GM21723 (cell line): ENCODE measurements at regions not wholly inside any gene's neighbourhood (a gene's known extent, or its start where the extent isn't known, plus 50 kb on each side); places are given as distances from the start of the nearest gene placed in this dataset.

Experiments used
- ATAC-seq: cut with Tn5 transposase; IDR thresholded peaks from one replicate; pipeline ENCODE4 v1.9.1; 2021; ENCODE audit warnings: mild to moderate bottlenecking, moderate library complexity; ENCODE audit not compliant: unreplicated experiment

DNA sequence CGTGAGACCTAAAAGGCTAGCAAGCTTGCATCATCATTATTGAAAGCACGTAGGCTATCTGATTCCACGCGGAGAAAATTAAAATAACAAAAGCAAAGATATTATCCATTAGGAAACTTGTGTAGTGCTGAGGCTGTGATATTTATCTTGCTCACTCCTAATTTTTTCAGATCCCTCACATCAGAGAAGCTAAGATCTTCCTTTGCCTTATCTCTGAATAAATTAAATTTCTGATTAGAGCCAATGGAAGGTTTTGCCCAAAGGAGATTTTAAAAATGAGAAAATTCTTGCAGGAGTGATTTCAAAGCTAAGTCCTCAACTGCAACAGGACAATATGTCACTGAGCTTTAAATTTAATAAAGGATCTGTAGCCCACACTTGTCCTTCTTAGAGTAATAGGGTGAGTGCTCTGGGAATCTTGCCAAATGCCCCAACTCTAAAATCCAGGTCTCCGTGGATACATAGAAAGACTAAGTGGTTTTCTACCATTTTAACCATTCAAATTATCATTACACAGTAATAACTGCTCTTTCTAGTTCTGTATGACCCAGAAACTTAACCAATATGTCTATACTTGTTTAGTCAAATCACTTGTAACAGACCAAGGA lies 295.0 kb downstream of the CAAP1 start:
- no peak for ATAC-seq

DNA sequence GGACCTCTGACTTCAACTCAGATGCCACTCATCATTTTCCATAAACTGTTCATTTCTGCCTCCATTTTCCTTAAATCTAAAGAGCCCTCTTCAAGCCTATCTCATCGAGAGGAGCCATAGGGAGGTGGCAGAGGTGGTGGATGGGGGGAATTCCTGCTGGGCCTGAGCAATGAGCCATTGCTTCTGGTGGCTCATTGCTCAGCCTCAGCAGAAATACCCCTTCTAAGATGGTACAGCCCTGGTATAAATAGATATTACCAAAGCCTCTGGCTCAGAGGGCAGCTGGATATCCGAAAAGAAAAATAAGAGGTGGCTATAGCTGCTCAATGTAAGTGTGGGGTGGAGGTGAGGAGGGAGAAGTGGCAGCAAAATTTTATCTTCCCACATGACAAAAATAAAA lies 313.5 kb downstream of the CAAP1 start:
- no peak for ATAC-seq

DNA sequence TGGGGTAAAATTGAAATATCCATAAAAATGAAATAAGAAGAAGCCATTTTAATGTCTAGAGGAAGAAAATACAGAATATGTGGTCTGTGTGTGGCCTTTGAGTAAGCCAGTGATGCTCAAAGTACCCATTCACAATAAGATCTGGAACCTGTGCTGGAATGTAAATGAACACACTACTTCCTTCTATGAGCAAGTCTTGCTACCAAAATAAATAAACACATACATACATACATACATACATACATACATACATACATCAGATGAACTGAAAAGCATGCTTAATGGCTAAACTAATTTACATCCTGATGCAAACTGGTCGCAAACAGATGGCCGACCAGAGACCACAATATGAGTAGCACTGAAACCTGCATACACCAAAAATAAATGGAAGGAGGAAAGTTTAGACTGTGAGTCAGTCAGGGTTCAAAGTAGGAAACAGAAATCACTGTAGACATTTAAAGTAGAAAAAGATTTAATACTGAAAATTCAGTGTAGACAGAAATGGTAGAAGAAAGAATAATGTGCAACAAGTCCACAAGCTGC lies 317.6 kb downstream of the CAAP1 start:
- ATAC-seq, result no peak

DNA sequence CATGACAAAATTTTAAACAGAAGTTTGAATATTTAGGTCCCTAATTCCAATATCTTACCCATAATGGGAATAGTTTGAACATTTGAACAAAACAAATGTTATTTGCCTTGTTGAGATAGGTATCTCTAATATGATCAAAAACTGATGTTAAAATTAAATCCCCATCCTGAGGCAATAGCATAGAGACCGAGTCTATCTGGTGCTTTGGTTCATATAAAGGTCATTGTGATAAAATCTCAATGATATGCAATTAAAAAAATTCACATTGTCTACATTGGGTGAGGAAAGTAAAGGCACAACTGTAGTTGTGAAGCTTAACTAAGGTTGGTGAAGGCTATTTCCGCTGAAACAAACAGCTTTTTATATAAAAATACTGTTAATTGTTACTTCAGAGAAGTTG lies 318.3 kb downstream of the CAAP1 start:
- ATAC-seq, result no peak

DNA sequence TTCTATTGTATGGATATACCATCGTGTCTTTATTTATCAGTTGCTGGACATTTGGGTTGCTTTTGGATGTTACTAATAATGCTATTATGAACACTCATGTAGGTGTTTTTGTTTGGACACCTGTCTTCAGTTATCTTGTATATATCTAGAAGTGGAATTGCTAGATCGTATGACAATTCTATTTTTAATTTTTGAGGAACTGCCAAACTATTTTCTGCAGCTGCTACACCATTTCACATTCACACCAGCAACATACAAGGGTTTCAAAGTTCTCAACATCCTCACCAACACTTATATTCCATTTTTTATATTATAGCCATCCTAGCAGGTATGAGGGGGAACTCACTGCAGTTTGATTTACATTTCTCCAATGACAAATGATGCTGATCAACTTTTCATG lies 324.6 kb downstream of the CAAP1 start:
- ATAC-seq, result no peak

DNA sequence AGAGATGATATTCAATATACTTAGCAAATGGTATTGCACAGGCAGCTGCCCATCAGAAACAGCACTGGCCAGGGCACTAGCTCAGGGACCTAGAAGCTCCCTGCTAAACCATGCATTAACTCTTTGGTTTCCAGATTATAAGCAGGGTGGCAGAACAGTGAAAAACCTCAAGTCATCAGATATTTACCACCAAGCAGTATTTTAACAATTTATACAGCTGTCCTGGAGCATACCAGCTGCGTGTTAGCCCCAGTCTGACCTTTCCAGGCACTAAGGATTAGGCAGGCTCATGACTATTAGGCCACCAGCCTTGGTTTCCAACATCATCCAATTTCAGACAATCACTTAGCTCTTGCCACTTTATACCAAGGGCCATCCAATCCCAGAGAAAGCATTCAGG lies 326.5 kb downstream of the CAAP1 start:
- no peak for ATAC-seq

DNA sequence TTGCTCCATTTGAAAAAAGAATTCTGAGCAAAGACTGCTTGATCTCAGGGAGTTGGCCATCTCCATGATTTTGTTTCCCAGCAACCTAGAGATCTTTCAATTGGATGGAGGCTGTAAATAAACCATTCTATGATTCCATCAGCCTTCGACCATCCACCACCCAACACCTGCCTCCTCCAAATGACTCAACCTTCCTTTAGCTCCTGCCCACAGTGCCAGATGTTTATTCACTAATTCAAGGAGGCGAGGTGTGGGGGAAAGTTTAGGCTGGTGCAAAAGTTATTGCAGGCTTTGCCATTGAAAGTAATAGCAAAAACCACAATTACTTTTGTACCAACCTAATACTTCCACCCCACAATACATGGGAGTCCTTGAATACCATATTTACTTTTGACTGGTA lies 327.5 kb downstream of the CAAP1 start:
- ATAC-seq, result no peak

DNA sequence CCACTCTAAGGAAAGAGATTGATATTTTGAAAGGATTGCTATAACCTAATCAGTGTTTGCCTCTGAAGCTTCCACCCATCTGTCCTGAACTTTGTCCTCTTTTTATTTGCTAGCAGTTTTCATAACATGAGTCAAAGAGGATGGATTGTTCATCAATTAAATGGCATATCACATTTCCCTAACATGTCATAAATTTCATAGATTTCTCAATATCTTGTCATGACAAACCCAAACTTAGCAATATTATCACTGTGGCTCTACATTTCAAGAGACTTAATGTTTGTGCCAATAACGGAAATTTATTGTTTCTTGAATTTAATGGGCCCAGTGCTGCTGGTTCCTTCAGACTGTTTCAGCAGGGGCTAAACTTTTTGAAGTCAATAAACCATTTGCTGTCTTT lies 330.3 kb downstream of the CAAP1 start:
- no peak for ATAC-seq

DNA sequence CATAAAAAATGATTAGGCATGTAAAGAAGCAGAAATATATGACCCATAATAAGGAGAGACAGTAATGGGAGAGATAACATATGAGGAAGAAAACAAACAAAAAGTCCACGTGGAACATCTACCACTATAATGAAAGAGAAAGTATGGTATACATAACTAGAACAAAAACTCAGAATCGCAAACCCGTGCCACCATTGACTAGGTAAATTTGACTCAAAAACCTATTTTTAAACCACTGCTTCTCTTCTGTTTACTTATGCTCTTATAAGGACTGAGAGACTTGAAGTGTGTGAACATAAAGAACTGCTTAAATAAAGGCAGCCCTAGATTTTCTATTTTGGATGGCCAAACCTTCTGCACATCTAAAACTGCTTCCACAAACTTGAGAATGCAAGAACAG lies 330.7 kb downstream of the CAAP1 start:
- ATAC-seq, result no peak

DNA sequence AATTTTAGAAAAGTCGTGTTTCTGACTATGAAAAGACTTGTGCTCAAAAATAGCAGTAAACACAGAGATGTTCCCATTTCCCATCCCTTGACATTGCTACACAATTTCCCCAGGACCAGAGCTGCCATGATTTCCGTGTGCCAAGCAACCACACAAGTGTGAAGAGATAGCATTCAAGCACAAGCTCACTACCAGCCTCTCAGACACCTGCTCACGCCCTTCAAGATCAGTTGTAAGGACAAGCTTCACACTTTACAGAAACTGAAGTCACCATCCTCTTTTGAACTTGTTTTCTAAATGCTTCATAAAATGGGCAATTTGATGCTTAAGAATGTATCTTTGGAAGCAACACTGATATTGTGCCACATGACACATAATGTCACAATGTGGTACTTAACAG lies 333.1 kb downstream of the CAAP1 start:
- ATAC-seq, result no peak

DNA sequence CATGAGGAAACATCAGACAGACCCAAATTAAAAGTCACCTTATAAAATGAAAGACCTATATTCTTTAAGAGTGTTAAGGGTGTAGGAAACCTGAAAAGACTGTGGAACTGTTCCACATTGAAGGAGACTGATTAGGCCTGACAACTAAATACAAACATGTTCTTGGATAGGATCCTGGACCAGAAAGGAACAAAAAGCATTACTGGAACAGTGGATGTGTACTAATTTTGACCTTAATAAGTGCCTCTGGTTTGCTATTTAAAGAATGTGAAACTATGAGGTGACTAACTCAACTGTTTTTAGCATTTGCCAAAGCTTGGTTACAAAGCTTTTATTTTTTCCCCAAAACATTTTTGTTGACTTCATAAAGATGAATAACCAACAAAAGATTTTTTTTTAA lies 340.6 kb downstream of the CAAP1 start:
- no peak for ATAC-seq

DNA sequence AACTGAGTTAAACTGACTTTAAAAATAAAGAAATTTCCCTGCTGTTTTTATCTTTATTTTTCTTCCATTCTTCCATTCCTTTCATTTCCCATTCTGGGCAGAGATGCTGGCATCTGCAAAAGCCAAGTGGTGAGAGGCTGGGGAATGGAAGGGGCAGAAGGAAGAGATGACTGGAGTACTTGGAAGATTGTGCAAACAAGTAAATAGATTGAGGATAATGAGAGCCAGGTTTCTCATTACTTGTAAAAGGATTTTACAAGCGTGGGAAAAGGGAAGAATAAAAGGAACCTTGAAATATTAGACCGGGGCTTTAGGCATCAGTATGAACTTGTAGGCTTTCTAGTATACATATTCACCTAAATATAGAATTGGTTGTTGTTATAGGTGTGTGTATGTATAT lies 341.2 kb downstream of the CAAP1 start:
- no peak for ATAC-seq

DNA sequence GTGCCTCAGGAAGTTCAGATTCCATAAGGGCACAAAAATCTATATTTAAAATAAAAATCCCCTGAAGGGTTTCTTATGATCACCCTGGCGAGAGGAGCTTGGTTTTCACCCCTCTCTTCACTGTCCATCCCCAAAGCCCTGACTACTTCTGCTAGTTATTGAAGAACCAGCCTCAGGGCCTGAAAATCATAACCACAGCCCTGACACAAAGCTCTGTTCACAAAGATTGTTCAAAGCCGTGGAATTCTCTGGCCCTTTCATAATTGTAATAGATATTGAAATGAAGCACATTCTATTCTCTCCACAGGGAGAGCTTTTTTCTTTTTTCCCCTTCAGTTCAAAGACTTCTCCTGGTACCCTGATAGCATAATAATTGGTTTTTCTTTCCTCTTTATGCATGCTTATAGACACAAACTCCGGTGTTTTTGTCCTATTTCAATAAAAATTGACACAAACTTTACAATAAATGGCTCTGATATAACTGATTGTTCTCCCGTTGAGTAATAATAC lies 343.8 kb downstream of the CAAP1 start:
- ATAC-seq, result no peak

DNA sequence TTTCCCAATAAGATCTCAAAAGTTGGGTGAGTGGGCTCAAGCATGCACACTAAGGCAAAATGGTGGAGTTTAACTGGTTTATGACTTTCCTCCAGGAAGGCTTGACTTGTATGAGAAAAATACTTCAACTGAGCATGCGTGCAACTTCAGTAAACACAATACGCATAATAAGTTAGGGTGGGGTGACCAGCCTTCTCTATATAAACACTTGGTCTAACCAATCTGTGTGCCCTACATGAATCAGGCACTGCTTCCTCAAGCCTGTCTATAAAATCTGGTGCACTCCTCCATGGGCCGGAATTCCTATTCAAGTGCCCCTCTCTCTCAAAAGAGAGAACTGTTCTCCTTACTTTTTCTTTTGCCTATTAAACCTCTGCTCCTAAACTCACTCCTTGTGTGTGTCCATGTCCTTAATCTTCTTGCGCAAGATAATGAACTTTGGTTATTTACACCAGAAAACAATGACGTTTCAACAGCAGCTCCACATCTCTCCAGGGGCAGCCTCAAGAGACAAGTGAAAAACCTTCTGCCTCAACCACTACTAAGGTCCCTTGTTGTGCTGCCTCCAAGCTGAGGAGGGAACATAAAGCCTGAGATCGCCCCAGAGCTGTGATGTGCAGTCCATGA lies 352.6 kb downstream of the CAAP1 start:
- no peak for ATAC-seq

DNA sequence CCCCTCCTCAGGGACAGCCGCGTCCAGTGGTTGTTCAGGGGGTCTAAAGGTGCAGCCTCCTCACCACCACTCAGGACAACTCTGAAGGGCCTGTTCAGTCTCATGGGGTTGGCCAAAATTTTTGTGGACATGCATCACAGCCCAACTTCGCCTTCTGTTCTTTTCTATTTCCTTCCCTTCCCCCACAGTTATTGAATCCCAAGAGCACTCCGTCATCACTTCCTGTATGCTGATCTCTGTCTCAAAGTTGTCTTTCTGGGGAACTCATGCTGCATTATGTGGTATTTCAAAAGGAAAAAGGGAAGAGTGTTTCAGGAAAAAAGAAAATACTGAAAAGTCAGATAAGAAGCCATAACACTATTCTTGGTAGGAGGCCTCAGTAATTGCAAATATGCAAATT lies 355.4 kb downstream of the CAAP1 start:
- ATAC-seq, result no peak

DNA sequence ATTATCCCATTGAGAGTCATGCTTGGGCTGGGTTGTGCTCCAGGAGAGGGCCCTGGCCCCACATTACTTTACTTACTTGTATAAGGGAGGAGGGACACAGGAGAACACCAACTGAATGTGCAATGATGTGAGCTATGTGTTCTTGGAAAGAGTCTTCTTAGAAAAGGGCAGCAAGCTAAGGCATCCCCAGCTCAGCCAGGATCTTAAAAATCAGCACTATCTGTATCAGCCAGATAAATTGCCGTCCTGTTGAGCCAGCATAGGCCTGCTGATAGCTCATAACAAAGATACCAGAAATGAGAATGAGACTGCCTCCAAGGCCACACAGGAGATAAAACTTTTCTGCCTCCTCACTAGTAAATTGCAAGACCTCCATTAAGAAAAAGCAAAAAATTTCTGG lies 357.5 kb downstream of the CAAP1 start:
- ATAC-seq, result no peak

DNA sequence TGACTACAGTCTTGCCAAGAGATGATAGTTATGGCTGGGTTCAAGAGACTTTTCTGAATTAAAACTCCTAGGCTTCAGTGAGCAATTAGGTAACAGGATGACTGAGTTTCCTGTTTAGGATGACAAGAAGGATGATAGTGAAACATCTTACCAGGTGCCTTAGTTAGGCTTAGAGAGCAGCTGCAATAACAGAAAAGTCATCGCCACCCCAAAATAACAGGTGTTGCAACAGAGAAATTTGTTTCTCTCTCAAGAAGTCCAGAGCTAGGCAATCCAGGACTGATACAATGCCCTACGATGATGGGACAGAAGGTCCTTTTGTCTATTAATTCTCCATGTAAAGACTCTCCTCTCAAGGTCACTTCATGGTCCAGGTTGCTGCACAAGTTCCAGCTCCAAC lies 361.8 kb downstream of the CAAP1 start:
- ATAC-seq, result no peak

DNA sequence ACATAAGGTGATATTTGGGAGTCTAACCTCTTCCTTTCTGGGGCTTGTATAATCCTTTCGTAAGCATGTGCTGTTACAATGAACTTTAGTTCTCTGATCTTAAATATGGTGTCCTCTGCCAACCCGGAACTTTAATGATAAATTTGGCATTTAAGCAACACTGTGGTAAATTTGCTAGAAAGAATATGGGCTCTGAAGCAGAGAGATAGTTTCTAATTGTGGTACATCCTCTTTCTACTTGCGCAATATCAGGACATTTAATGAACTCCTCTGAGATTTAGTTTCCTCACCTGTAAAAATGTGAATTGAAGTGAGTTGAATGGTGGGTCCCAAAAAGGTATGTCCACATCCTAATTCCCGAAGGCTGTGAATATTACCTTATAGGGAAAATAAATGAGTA lies 364.7 kb downstream of the CAAP1 start:
- ATAC-seq, result no peak

DNA sequence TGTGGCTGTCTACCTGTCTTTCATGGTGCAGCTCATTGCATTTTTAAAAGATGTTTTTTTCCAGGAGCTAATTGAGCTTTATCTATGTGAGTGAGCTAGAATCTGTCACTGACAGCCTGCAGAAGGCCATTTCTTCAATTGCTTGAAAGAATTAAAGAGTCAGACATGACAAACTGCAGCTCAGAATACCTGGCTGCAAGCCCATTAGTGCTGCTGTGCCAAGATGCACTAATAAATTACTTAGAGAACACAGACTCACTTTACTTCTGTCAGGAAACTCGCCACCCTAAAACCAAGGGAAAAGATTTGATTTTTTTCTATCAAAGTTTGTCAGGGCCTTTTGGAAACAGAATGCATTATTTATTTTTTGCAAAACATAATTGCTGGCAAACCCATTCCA lies 368.3 kb downstream of the CAAP1 start:
- no peak for ATAC-seq

DNA sequence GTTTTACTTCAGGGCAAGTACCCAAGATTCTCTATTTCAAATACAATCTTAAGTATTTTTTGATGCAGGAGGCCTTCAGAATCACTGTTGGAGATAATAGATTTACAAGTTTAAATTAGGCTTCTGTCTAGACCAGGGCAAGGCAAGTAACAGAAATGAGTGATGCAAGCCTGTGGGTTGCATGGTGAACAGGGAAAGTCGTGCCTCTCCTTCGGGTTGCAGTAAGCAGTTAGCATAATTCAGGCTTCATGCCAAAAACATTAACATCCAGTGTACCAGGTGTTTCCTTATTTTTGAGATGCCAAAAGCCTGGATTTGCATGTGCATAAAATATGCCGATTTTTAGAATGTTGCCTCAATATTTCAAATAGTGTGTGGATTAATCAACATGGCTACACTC lies 369.0 kb downstream of the CAAP1 start:
- no peak for ATAC-seq

DNA sequence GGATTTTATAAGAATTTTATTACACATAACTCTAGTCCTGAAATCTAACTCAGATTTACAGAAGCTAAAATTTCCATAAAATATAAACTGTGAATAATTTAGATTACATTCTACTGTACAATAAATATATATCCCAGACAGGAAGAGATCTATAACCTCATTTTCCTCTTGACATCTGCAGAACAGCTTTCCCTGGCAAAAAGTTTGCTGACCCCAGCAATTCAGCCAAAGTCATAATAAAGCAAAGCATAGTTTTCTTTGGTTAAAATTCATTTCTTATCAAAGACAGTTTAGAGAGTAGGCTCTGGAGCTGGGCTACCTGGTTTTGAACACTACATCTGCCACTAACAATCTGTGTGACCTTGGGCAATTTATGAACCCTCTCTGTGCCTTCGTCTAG lies 372.5 kb downstream of the CAAP1 start:
- no peak for ATAC-seq

DNA sequence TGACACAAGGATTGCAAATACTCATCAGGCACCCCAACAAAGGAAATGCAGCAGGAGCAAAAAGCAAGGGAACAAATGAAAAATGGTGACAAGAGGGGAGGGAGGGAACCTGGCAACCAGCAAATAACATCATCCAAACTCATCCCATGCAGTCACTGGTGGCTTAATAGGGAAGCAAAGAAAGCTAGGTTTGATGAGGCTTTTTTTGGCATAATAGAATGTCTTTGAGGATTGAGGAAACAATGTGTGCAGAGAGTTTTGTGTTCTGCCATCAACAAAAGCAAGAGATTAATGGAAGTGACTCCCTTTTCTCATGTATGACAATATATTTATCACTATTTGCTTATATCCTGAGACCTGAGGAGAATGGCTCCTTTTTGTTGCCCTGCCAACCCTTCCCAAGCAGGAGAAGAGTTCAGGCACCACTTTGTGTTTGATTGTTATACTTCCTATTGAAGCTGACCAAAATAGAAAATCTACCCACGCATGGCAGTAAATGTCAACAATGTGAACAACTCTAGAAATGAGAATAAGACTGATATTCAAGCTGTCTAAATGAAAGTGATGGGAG lies 375.7 kb downstream of the CAAP1 start:
- no peak for ATAC-seq
